HG02884 (cell line): ENCODE measurements at regions not wholly inside any gene's neighbourhood (a gene's known extent, or its start where the extent isn't known, plus 50 kb on each side); places are given as distances from the start of the nearest gene placed in this dataset.
"Not testable (repeated sequence)": the region's sequence is repeated elsewhere in the genome, so short reads cannot be mapped to it uniquely, and the experiment has no call there.

Experiments used
- ATAC-seq: cut with Tn5 transposase; IDR thresholded peaks from one replicate; pipeline ENCODE4 v1.9.1; 2021; ENCODE audit warnings: mild to moderate bottlenecking, moderate library complexity; ENCODE audit not compliant: unreplicated experiment

- ATAC-seq = no peak
Measured at GRCh38 chr1:165147799-165148198, 208.7 kb downstream of the LMX1A start.

- ATAC-seq = peak; percentile 67
Measured at GRCh38 chr1:165144757-165145397, 211.6 kb downstream of the LMX1A start.

- no peak for ATAC-seq
Measured at GRCh38 chr1:165143437-165144065, 213.0 kb downstream of the LMX1A start.

- no peak for ATAC-seq
Measured at GRCh38 chr1:165138960-165139359, 217.6 kb downstream of the LMX1A start.

DNA sequence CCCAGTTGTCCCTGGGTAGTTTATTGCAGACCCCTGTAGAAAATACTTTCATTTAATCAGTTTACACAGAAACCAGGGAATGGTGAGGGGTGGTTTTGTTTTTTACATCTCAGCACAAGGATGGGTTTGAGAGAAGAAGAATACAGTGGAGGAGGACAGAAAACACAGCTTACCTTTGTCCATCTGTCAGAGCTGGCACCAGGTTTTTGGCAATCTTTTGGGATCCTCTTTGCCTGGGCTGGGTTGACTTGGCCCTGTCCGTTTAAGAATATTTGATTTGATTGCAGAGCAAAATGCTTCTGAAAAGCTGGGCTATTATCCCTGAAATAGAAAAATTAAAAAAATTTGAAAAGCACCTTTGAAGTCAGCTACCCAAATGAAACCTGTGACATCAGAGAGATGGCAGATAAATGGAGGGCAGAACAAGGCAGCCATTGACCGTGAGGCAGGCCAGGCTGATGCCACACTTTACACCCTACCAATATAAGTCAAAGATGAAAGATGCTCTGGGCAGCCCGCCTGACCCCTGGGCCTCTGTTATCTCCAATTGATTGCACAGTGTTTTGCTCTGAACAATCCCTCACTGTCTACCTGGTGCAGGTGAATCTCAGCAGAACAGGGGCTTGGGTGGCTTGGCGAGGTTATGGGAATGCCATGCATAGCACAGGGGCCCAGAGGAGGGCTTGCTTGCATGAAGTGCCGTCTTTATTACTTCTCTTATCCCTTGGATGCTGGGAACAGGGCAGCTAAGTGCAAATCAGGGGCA, 218.8 kb downstream of the LMX1A start:
- ATAC-seq = no peak

DNA sequence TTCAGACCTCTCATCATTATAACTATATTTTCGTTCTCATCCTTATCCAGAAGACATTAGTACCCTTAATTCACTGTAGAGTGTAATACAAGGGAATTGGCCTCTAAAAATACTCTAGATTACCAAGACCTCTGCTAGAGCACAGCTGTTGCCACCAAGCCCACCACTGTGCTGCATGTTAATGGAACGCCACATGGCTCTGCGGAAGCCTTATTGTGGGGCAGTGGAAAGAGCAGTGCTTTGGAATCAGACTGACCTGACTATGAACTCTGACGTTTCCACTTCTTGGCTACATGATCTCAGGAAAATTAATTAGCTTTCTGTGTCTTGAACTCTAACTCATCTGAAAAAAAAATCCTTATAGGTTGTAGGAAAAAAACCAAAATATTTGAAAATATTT, 222.1 kb downstream of the LMX1A start:
- no peak for ATAC-seq

DNA sequence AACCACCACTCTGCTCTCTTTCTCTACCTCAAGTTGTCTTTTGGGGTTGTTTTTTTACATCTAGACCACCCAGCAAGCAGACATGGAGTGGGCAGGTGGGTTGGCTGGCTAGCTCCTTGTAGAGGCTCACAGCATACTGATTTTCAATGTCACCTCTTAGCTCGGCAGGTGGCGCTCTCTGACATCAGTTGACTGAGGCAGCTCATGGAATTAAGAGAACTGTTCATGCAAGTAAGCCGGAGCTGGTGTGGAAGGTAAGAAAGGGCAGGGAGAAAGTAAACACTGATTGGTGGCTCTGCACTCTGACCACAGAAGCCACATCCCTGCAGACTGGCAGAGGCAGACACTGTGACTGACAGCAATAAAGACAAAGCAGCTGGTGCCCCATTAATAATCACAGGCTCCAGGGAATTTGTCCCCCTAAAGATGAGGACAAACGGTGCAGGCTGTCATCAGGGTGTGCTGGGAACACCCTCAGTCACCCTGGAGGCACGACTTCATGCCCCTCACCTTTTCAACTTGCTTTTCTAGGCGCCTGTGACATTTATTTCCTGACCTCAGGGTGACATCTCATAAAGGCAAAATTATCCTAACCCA, 226.8 kb downstream of the LMX1A start:
- peak; percentile 89 for ATAC-seq

DNA sequence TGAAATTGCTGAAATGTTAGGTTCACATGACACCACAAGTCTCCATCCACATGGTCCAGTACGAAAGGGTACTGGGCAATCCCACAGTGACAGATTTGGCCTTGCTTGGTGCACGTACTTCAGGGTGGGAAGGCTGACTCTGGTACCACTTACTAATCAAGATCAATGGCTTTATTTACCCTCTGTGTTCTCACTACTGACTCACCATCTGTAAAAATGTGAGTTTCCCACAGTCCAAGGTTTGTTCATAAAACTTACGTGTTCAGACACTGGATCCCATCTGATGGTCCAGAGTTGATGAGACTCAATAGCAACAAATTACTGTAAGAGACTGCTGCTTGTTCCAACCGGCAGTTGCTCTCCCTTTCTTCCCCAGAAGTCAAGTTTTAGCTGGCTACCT, 231.7 kb downstream of the LMX1A start:
- ATAC-seq = no peak

DNA sequence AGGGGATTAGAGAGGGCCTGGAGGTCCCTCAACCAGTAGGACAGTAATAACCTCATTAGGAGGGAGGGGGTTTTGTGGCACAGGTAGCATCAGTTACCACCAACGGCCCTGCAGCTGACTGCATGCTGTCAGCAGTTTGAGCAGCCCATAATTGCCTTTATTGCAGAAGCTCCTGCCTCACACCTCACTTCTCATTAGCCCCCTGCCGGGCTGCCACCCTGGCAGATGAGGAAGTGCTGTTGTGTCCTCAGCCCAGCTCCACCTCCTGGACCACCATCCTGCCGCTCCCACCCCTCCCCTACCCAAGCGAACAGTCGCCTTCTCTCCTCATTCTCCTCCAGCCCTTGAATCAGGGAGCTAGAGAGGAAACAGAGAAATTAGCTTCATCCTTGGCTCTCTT, 237.4 kb downstream of the LMX1A start:
- no peak for ATAC-seq

DNA sequence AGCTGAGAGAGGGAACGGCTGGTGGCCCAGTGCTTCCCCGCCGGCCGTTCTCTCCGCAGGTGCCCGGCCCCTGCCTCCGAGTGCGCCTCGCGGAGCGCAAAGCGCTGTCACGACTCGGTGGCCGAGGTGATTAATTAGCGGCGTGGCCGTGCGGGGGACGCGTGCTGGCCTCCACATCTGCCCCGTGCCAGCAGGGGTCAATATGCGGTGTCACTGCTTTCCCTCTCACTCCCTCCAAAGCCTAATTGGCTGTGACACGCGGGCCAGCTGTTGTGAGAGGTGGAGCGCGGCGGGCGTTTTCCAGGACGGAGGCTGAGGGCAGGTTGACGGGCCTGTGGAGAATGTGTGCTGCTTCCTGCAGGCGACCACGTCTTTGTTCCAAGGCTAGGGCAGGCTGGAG, 239.0 kb downstream of the LMX1A start:
- no peak for ATAC-seq

GRCh38 chr1:165116732-165117131, 239.8 kb downstream of the LMX1A start:
- no peak for ATAC-seq

GRCh38 chr1:165116171-165116570, 240.3 kb downstream of the LMX1A start:
- no peak for ATAC-seq

DNA sequence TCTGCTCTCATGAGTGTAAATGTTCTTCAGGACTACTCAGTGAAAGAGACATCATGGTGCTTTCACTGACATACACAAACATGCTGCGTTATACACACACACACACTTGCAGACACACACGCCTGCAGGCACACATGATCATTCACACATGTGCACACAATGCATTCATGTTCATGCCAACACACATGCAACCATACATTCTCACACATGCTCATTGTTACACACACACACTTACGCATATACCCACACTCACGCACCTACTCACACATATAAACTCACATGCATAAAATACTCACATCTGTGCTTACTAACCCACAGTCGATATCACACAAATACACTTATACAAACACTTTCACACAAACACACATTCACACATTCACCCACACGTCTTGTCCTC, 241.6 kb downstream of the LMX1A start:
- ATAC-seq = no peak

DNA sequence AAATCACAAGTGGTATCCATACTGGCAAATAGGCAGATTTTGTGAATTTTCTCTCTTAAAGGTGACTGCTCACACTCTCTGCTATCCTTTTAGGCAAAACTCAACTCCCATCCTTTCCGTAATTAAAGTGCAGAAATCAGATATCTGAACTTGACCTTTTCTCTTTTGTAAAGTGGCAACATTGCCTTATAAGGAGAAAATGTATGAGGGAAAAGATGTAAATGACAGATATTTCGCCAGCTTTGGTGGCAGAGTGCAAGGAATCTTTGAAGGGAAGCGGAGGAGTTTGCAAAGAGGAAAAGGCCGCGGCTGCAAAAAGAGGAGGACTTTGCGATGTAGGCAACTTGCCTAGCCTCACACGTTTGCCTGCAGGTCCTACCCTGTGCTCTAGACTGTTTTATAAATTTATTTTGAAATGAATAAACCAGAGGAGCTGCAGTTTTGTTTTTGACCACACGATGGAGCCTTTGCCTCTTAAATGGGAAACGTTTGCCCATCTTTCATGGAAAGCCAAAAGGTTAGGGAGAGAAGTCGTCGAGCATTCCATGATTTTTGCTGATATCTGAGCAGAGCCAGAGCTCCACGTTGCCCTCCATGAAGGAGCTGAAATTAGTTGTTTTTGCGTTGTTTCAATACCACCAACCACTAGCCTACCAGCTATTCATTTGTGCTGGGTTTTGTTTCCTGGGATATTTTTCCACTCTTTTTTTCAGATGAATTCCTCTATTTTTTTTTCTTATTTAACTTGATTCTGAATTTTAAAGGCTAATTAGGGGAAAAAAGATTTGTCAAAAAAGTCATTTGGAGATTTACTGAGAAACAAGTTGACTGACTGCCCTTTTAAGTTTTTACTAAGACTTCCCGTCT, 242.3 kb downstream of the LMX1A start:
- ATAC-seq = no peak

GRCh38 chr1:165112260-165112659, 244.3 kb downstream of the LMX1A start:
- no peak for ATAC-seq

GRCh38 chr1:165109013-165109412, 247.5 kb downstream of the LMX1A start:
- no peak for ATAC-seq

DNA sequence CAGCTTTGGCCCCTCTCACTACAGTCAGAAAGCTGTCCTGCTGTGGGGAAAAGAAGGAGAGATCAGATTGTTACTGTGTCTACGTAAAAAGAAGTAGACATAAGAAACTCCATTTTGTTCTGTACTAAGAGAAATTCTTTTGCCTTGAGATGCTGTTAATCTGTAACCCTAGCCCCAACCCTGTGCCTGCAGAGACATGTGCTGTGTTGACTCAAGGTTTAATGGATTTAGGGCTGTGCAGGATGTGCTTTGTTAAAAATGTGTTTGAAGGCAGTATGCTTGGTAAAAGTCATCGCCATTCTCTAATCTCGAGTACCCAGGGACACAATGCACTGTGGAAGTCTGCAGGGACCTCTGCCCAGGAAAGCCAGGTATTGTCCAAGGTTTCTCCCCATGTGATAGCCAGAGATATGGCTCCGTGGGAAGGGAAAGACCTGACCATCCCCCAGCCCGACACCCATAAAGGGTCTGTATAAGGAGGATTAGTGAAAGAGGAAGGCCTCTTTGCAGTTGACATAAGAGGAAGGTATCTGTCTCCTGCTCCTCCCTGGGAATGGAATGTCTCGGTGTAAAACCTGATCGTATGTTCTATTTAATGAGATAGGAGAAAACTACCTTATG, 263.9 kb downstream of the LMX1A start:
- ATAC-seq = not testable (repeated sequence)

- ATAC-seq = no peak
Measured at GRCh38 chr1:165080253-165080896, 276.1 kb downstream of the LMX1A start.

DNA sequence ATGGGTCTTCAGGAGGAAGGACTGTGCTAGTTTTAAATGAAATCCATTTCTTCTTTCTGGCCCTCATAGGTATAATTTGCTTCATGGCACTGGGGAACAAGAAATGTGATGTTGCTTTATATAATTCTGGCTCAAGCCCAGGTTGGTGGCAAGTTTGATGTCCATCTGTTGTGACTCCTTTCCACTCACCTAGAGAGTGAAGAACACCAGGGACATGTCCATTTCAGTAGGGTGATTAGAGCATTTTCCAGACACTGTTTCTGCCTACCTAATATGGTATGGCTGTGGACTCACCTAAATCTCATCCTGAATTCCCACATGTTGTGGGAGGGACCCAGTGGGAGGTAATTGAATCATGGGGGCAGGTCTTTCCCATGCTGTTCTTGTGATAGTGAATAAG, 278.1 kb downstream of the LMX1A start:
- no peak for ATAC-seq
